PC-3 (cell line): ENCODE measurements at regions not wholly inside any gene's neighbourhood (a gene's known extent, or its start where the extent isn't known, plus 50 kb on each side); places are given as distances from the start of the nearest gene placed in this dataset.

Experiments
- ATAC-seq: fragments of 200-7000 bp; cut with Tn5 transposase; 2 replicates; pipeline ENCODE4 v1.9.1; 2020; ENCODE audit warnings: mild to moderate bottlenecking, moderate library complexity
- BruUV-seq: library from RNA; stranded (reverse); fragments of 400-500 nt; replicated peaks from 2 replicates; lab custom pipeline; 2021; lab: Mats Ljungman, UMichigan
- CTCF ChIA-PET: fragments of 300-600 bp; sonication (Branson Sonifier 250); formaldehyde crosslinking; loops from one replicate; lab custom pipeline; 2022; ENCODE audit warnings: antibody characterized with exemption; lab: Charles Lee
- POLR2A ChIA-PET: fragments of 300-600 bp; sonication (Branson Sonifier 250); formaldehyde crosslinking; loops from one replicate; lab custom pipeline; 2022; ENCODE audit warnings: antibody characterized with exemption; ENCODE audit not compliant: unreplicated experiment; lab: Charles Lee
- DNase-seq: peaks from one replicate; pipeline ENCODE4 v3.0.0-alpha.2; 2015
- H2AFZ ChIP-seq: fragments of 300-600 bp; sonication (generic); 2 replicates; pipeline ENCODE4 v1.6.0; 2016; ENCODE audit warnings: antibody characterized with exemption, low read length
- H3F3A ChIP-seq: fragments of 300-600 bp; sonication (generic); one replicate; pipeline ENCODE4 v1.6.0; 2017; ENCODE audit warnings: antibody characterized with exemption, low read length, control low read depth, mild to moderate bottlenecking; ENCODE audit not compliant: unreplicated experiment
- H3K27ac ChIP-seq: fragments of 300-600 bp; sonication (generic); 2 replicates; pipeline ENCODE4 v1.5.1; 2016; ENCODE audit warnings: mild to moderate bottlenecking, low read length
- H3K27me3 ChIP-seq: fragments of 300-600 bp; sonication (generic); 2 replicates; pipeline ENCODE4 v1.6.1; 2016; ENCODE audit warnings: low read length, mixed read lengths
- H3K36me3 ChIP-seq: fragments of 300-600 bp; sonication (generic); 2 replicates; pipeline ENCODE4 v1.6.1; 2016; ENCODE audit warnings: low read depth, mixed run types, low read length, mixed read lengths
- H3K4me1 ChIP-seq: fragments of 300-600 bp; sonication (generic); 2 replicates; pipeline ENCODE4 v1.5.1; 2016; ENCODE audit warnings: low read length; ENCODE audit not compliant: insufficient read depth
- H3K4me2 ChIP-seq: fragments of 300-600 bp; sonication (generic); 2 replicates; pipeline ENCODE4 v1.6.0; 2016; ENCODE audit warnings: low read length
- H3K4me3 ChIP-seq: fragments of 300-600 bp; sonication (generic); 2 replicates; pipeline ENCODE4 v1.5.1; 2016; ENCODE audit warnings: mild to moderate bottlenecking, low read length, mixed read lengths
- H3K79me2 ChIP-seq: fragments of 300-600 bp; sonication (generic); 2 replicates; pipeline ENCODE4 v1.6.1; 2017; ENCODE audit warnings: low read length, mixed read lengths
- H3K9ac ChIP-seq: fragments of 300-600 bp; sonication (generic); 2 replicates; pipeline ENCODE4 v1.6.0; 2016; ENCODE audit warnings: mild to moderate bottlenecking, low read length
- H3K9me2 ChIP-seq: fragments of 300-600 bp; sonication (generic); replicated peaks from 2 replicates; pipeline ENCODE4 v1.6.1; 2016; ENCODE audit warnings: mixed run types, low read length, mixed read lengths
- H3K9me3 ChIP-seq: fragments of 300-600 bp; sonication (generic); 2 replicates; pipeline ENCODE4 v1.6.1; 2016; ENCODE audit warnings: low read length, mixed read lengths
- H4K20me1 ChIP-seq: fragments of 300-600 bp; sonication (generic); 2 replicates; pipeline ENCODE4 v1.6.1; 2016; ENCODE audit warnings: low read length, mixed read lengths
- EZH2 ChIP-seq: fragments of 300-600 bp; sonication (generic); IDR thresholded peaks from one replicate; pipeline ENCODE4 v1.6.1; 2017; ENCODE audit warnings: antibody characterized with exemption, mild to moderate bottlenecking, low read length; ENCODE audit not compliant: unreplicated experiment
- EZH2phosphoT487 ChIP-seq: fragments of 300-600 bp; sonication (generic); IDR thresholded peaks from 2 replicates; pipeline ENCODE4 v1.6.1; 2018; ENCODE audit warnings: mild to moderate bottlenecking, antibody characterized with exemption, low read length, borderline replicate concordance
- intact Hi-C: fragments of 100-400 bp; cut with micrococcal nuclease; formaldehyde crosslinking; loops from 2 replicates; pipeline ENCODE4 v1.9.0; 2023
- TF ChIP-seq, protein P1 (sequence below): fragments of 300-600 bp; sonication (generic); conservative IDR thresholded peaks from 2 replicates; pipeline ENCODE4 v1.5.1; 2017; ENCODE audit warnings: antibody characterized with exemption, low read depth, mild to moderate bottlenecking, low read length

DNA sequence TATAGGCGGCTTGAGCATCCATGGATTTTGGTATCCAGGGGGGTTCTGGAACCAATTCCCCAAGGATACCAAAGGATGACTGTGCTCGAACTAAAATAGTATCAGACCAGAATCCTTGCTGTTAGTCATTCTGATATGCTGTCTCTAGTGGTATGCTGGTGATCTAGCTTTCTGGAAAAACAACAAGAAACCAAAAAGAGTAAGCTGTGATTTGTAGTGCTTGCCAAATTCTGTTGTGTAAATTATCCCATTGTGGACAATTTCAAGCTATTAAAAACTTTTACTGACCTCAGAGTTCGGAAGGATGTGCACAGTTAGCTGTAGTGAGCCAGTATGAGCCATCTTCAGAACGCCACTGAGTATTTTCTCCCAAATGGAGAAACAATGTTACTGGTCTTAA is 99.0 kb upstream of the FBN2 start:
- TF ChIP-seq EZH2phosphoT487, result no peak
- no peak for TF ChIP-seq EZH2
- TF ChIP-seq, protein P1, sequence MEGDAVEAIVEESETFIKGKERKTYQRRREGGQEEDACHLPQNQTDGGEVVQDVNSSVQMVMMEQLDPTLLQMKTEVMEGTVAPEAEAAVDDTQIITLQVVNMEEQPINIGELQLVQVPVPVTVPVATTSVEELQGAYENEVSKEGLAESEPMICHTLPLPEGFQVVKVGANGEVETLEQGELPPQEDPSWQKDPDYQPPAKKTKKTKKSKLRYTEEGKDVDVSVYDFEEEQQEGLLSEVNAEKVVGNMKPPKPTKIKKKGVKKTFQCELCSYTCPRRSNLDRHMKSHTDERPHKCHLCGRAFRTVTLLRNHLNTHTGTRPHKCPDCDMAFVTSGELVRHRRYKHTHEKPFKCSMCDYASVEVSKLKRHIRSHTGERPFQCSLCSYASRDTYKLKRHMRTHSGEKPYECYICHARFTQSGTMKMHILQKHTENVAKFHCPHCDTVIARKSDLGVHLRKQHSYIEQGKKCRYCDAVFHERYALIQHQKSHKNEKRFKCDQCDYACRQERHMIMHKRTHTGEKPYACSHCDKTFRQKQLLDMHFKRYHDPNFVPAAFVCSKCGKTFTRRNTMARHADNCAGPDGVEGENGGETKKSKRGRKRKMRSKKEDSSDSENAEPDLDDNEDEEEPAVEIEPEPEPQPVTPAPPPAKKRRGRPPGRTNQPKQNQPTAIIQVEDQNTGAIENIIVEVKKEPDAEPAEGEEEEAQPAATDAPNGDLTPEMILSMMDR, result no peak
- no peak overlapping the region for H3K27ac ChIP-seq
- H3K4me3 ChIP-seq, result no peak overlapping the region
- H4K20me1 ChIP-seq, result no peaks in the 10 kb centered on the region
- H3K36me3 ChIP-seq, result no peaks in the 10 kb centered on the region
- no peak overlapping the region for H3K4me2 ChIP-seq
- peaks cover 5% of the 10 kb centered on the region; the same call in 1 of the 2 replicates for H3K4me1 ChIP-seq
- no peaks in the 10 kb centered on the region for H3K79me2 ChIP-seq
- ATAC-seq (no peak), DNase-seq (no peak)
- H3K9ac ChIP-seq, result no peak overlapping the region
- no peaks in the 10 kb centered on the region for H3F3A ChIP-seq
- H3K9me2 ChIP-seq, result no peaks in the 10 kb centered on the region
- no peaks in the 10 kb centered on the region for H3K9me3 ChIP-seq
- ChIA-PET CTCF (no interaction called here), POLR2A (no interaction called here)
- H3K27me3 ChIP-seq, result no peaks in the 10 kb centered on the region
- no peak overlapping the region for H2AFZ ChIP-seq
- no TSS peak for BruUV-seq
- intact Hi-C loops, result no loop called here

GRCh38 chr5:128641861-128642260 is 103.8 kb upstream of the FBN2 start:
- H4K20me1 ChIP-seq, result no peaks in the 10 kb centered on the region

DNA sequence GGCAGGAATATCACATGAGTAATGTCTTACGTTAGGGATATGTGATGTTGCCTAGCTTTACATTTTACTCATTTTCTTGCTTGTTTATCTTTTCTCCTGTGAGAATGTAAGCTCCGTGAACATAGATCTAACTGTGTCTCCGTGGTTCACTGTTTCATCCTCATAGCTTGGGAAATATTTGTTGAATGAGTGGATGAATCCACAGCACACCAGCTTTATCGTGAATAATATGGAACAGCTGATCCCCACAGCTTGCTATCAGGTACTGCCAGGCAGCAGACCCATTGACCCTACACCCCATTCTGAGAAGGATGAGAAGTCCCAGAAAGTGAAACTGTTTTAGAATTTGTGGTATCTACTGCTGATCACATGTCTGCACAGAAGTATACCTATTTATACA is 106.8 kb upstream of the FBN2 start:
- TF ChIP-seq, protein P1, result no peak
- TF ChIP-seq EZH2phosphoT487, result no peak
- TF ChIP-seq EZH2, result no peak
- H3K36me3 ChIP-seq, result no peaks in the 10 kb centered on the region
- intact Hi-C loops, result no loop called here
- H3K79me2 ChIP-seq, result no peaks in the 10 kb centered on the region
- H3K9me2 ChIP-seq, result no peaks in the 10 kb centered on the region
- no peak overlapping the region for H3K27ac ChIP-seq
- no peaks in the 10 kb centered on the region for H3K9me3 ChIP-seq
- H3F3A ChIP-seq, result no peaks in the 10 kb centered on the region
- no TSS peak for BruUV-seq
- H3K4me1 ChIP-seq, result peaks cover 8% of the 10 kb centered on the region; the same call in 1 of the 2 replicates
- H2AFZ ChIP-seq, result peak overlapping the region; percentile 64
- peak overlapping the region; percentile 55 for H3K4me3 ChIP-seq
- H4K20me1 ChIP-seq, result no peaks in the 10 kb centered on the region
- peak overlapping the region; percentile 80 for H3K4me2 ChIP-seq
- peak; percentile 36 for DNase-seq
- no peak overlapping the region for H3K9ac ChIP-seq
- peak; percentile 79 for ATAC-seq
- ChIA-PET POLR2A (interaction anchor here (0.6 kb wide), 1 partner anchor 13 kb away, joined by 3 read pairs; no protein-coding TSS in a partner anchor), CTCF (interaction anchor here (1.2 kb wide), 1 partner anchor 26 kb away, joined by 3 read pairs; no protein-coding TSS in a partner anchor)
- no peaks in the 10 kb centered on the region for H3K27me3 ChIP-seq

More at GRCh38 chr5:128641861-128642260, 103.8 kb upstream of the FBN2 start:
- Histone ChIP-seq H3K9me3 (no peaks in the 10 kb centered on the region), H3K27me3 (no peaks in the 10 kb centered on the region), H3K4me1 (peaks cover 8% of the 10 kb centered on the region; the same call in 1 of the 2 replicates), H3F3A (no peaks in the 10 kb centered on the region), H3K36me3 (no peaks in the 10 kb centered on the region), H3K4me3 (no peak overlapping the region), H3K9me2 (no peaks in the 10 kb centered on the region), H3K4me2 (no peak overlapping the region), H3K79me2 (no peaks in the 10 kb centered on the region), H3K9ac (no peak overlapping the region), H3K27ac (no peak overlapping the region), H2AFZ (no peak overlapping the region)
- ChIA-PET POLR2A (no interaction called here), CTCF (no interaction called here)
- ATAC-seq (no peak), DNase-seq (no peak)
- intact Hi-C loops, result no loop called here
- TF ChIP-seq, protein P1, result no peak
- TF ChIP-seq EZH2 (no peak), EZH2phosphoT487 (no peak)
- BruUV-seq, result no TSS peak
